NCI-H345 (cell line): ENCODE measurements at regions not wholly inside any gene's neighbourhood (a gene's known extent, or its start where the extent isn't known, plus 50 kb on each side); places are given as distances from the start of the nearest gene placed in this dataset.
"Not testable (repeated sequence)": the region's sequence is repeated elsewhere in the genome, so short reads cannot be mapped to it uniquely, and the experiment has no call there.

Source experiments
- DNase-seq: peaks from one replicate; lab custom pipeline; 2025; lab: John Stamatoyannopoulos, UW

GRCh38 chr3:106821801-106822200, 555.4 kb upstream of the CCDC54 start:
- DNase-seq: no peak

DNA sequence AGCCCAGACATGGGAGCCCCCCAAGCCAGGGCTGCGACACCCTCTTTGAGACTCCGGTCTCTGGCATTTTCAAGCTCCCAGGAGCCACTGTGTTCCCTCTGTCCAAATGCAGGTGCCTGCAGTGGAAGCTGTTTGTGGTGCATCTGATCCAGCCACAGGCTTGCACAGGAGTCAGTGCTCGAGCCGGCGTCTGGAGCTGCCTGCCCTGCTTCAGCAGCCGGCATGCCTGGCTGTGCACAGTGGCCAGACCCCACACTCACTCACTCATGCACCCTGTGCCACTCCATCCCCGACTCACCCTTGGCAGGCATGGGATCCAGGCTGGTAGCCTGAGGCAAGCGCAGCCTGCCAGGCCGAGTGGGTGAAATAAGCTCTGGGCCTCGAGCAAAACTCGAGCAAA, 555.0 kb upstream of the CCDC54 start:
- no peak for DNase-seq

DNA sequence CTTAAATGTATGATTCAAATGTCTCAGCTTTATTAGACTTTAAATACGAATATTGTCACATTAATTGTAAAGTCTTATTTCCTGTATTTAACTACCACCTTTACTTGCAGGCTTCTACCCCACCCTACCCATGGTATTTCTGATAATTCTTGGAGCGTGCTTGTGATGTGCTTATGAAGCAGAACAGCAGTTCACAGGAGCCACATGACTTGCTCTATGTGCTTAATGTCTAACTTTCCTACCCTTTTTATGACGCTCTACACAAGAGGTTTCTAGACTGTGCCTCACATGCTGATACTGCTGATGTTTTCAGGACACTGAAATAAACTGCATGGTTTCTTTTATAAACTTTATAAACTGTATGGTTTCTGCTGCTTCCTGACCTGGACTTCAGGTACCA, 553.5 kb upstream of the CCDC54 start:
- no peak for DNase-seq

DNA sequence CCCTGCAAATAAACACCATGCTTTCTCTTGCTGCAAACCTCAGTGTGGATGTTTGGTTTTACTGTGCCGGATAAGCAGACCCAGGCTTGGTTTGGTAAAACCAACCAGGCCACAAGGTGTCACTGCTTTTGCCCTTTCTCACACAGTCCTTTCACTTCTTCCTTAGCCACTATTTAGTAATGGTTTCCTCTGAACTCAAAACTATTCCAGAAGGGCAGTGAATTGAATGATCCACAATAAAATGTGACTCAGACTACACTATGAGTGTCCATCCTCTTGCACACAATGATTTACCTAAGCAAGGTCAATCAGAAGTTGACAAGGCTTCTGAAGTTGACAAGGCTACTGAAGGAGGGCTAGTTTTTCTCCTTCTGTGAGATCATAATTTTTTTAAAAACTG, 552.4 kb upstream of the CCDC54 start:
- no peak for DNase-seq

GRCh38 chr3:106825962-106826605, 551.2 kb upstream of the CCDC54 start:
- no peak for DNase-seq

DNA sequence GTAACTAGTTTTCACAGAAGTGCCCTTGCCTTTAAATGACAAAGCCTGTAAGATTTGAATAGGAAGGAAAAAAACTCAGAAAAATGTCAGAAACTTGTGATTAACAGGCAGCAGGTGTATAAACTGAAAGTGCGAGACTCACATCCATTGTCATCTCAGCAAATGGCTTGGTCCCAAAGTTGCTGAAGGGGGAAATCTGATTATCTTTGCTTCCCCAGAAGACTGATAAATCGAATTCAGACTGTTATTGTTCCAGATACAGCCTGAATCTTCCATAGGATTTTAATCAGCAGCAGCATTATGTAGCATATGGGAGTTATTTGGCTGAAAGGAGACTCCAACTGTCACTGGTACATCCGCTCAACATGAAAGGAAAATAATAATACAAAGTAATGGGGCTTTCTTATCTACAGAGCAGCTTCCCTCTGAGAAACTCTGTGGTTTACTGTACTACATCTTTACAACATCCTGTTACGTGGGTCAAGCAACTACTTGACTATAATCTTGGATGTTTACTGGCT, 550.4 kb upstream of the CCDC54 start:
- no peak for DNase-seq

GRCh38 chr3:106827515-106828213, 549.6 kb upstream of the CCDC54 start:
- no peak for DNase-seq

- no peak for DNase-seq
Measured at GRCh38 chr3:106829206-106829605, 548.0 kb upstream of the CCDC54 start.

- no peak for DNase-seq
Measured at GRCh38 chr3:106830334-106830733, 546.9 kb upstream of the CCDC54 start.

DNA sequence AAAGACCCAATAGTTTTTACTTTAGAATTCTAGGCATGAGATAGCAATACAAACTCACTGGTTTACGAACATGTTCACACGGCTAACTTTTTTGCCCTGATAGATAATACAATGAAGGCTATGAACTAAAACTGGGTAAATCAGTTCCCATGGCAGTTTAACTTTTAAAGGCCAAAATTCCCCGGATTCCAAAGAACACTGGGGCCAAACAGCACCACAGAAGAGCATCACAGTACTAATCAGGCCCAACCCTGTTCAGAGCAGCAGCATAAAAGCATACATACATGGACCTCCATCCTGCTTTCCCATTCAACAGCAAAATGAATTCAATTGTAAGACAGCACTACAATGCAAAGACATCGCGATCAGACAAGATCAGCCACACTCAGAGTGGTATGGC, 540.3 kb upstream of the CCDC54 start:
- DNase-seq: no peak

GRCh38 chr3:106837616-106838015, 539.6 kb upstream of the CCDC54 start:
- DNase-seq: no peak

DNA sequence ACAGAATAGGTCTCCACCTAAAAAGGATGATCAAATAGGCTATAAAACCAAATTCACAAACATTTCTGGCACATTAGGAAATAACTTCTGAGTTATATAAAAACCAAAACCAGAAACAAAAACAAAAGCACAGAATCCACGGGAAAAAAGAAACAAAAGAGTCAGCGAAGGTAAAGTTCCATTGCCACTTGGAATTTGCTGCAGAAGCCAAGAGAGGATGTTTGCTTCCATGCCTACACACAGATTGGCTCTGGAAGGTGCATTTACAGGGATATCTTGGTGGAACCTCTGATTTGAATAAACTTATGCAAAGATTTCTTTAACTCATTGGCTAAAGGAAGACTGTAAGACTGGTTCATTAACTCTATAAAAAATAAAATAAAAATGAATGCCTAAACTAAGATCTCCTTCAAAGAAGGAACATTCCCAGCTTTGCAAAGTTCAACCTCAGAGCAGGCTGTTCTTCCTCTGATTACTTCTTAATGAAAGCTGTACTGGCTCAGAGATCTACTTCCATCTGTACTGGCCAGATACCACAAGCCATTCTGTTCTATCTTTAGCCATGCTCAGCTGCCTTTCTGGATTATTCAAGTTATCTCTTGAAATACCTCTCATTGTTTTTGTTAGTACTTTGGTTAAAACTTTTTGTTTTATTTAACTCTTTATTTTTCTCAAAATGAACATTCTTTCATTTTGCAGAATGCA, 537.5 kb upstream of the CCDC54 start:
- DNase-seq: no peak

GRCh38 chr3:106840319-106840718, 536.9 kb upstream of the CCDC54 start:
- no peak for DNase-seq

DNA sequence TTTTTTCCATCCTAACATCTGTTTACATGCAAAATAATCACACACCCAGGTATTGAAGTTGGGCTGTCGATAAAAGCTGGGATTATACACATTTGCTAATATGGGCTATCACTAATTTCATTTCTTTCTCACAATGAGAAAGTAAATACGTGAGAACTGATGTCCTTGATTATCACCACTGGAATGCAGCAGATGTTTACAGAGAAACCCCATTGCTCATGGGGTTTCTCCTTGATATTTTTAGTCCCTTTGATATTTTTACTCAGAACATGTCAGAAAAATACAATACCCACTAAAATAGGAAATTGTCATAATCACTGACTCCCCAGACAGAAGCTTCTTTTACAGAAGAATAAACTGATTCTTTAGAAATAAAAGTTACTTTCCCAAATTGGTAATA, 535.1 kb upstream of the CCDC54 start:
- no peak for DNase-seq

GRCh38 chr3:106844638-106845037, 532.6 kb upstream of the CCDC54 start:
- DNase-seq: no peak

DNA sequence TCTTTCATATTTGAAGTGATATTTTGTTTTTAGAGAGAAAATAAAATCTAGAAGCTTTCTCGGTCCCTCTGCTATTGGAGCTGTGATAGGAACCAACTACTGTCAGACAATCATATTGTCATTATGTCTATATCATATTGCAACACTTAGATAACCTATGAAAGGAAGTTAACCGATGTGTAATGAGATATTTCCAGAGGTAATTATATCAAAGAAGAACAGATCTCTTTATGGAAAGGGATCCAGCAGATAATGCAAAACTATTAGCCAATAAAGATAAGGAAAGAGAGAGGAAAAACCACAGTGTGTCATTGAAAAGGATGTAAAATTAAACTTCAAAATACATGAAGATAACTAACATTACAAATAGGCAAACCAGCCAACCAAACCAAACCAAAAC, 529.1 kb upstream of the CCDC54 start:
- no peak for DNase-seq

DNA sequence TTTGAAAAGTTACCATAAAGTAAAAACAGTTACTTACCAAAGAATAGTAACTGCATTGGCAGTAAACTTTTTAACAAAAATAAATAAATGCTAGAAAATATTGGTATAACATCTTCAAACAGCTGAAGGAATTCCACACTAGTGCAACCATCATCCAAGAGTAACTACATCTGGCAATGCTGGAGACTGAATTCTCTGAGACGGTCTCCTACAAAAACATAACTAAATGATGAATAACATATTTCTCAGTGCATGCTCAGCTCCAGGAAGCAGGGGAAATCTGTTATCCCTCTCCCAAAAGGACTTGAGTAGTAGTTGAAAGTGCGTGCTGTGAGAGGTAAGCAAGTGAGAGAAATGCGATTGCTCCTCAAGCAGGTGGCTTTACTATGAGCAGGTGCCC, 526.8 kb upstream of the CCDC54 start:
- DNase-seq: no peak

- DNase-seq: not testable (repeated sequence)
Measured at GRCh38 chr3:106858321-106858720, 518.9 kb upstream of the CCDC54 start.

DNA sequence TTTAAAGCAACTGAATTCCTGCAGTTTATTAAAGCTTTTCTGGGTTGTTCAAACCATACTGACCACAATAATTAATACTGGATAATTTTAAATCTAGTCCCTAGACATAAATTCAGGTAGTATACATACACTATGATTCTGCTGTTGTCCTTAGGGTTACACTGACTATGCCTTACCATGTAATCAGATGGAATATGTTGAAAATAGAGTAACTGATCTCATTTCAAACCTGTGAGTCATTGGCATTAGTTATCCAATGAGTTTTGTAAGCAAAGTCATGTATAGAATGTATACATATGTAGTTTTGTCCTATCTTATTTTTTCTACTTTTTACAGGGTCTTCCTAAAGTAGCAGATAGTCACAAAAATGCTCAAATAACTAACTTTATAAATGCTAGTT, 517.1 kb upstream of the CCDC54 start:
- no peak for DNase-seq

DNA sequence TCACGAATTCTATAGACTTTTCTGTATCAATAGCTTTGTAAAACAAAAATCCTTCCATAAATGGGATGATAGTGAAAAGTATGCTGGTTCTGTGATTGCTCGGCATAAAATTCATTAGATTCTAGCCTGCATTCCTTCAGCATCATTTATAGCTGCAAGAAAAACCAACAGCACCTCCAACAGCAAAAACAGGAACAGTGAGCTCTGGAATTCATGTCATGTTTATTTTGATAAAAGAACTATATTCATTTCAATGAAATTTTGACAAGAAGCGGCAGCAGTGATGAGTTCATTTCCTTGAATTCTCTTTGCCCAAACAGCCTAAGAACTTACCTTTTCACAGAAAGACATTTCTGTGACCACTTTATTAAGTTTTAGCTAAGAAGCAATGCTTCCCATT, 515.2 kb upstream of the CCDC54 start:
- no peak for DNase-seq

DNA sequence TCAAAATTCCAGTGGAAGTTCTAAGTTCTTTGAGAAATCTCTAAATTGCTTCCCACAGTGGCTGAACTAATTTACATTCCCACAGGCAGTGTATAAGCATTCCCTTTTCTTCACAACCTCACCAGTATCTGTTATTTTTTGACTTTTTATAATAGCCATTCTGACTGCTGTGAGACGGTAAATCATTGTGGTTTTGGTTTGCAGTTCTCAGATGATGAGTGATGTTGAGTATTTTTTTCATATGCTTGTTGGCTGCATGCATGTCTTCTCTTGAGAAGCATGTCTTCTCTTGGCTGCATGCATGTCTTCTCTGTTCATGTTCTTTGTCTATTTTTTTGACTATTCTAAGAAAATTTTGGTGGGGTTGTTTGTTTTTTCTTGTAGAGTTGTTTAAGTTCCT, 499.6 kb upstream of the CCDC54 start:
- no peak for DNase-seq

GRCh38 chr3:106880206-106880605, 497.0 kb upstream of the CCDC54 start:
- no peak for DNase-seq

GRCh38 chr3:106881186-106881585, 496.1 kb upstream of the CCDC54 start:
- DNase-seq: no peak
